PC-9 (cell line): ENCODE measurements at regions not wholly inside any gene's neighbourhood (a gene's known extent, or its start where the extent isn't known, plus 50 kb on each side); places are given as distances from the start of the nearest gene placed in this dataset.

Experiments
- EZH2 ChIP-seq: fragments of 200-600 bp; sonication (generic); IDR thresholded peaks from 2 replicates; pipeline ENCODE4 v1.8.0; 2017; ENCODE audit warnings: antibody characterized with exemption, low read depth
- TF ChIP-seq, protein P1 (sequence below): fragments of 200-600 bp; sonication (generic); conservative IDR thresholded peaks from 2 replicates; pipeline ENCODE4 v1.6.1; 2017; ENCODE audit warnings: mixed run types, antibody characterized with exemption, mild to moderate bottlenecking, moderate library complexity

DNA sequence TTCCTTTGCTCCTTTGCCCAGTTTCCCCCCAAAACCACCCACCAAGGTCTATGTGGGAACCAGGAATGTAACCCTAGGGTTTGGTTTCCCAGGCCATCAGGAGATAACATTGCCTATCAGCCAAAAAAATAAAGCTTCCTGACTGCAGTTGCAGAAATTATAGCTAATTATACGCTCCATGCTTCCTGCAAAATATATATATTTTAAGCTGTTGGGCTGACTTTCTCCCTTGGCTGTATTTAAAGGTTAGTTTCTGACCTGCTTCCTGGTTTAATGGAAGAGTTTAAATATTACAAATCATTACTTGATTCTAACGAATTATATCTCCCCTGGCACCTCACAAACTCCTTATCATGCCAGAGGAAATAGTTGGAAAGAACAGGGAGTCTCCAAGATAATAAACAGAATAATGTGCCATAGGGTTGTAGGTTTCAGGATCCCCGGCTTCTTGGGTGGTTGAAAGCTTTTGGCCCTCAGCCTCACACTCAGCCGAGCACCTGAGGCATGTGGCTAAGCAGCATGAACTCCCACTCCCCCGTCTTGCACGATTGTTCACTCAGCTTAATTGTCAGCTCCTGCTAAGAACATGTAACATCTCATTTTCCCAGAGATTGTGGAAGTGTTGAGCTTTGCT lies 79.9 kb downstream of the FZD1 start:
- TF ChIP-seq, protein P1, sequence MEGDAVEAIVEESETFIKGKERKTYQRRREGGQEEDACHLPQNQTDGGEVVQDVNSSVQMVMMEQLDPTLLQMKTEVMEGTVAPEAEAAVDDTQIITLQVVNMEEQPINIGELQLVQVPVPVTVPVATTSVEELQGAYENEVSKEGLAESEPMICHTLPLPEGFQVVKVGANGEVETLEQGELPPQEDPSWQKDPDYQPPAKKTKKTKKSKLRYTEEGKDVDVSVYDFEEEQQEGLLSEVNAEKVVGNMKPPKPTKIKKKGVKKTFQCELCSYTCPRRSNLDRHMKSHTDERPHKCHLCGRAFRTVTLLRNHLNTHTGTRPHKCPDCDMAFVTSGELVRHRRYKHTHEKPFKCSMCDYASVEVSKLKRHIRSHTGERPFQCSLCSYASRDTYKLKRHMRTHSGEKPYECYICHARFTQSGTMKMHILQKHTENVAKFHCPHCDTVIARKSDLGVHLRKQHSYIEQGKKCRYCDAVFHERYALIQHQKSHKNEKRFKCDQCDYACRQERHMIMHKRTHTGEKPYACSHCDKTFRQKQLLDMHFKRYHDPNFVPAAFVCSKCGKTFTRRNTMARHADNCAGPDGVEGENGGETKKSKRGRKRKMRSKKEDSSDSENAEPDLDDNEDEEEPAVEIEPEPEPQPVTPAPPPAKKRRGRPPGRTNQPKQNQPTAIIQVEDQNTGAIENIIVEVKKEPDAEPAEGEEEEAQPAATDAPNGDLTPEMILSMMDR: no peak
- TF ChIP-seq EZH2: no peak
